K562 (cell line): ENCODE measurements at regions not wholly inside any gene's neighbourhood (a gene's known extent, or its start where the extent isn't known, plus 50 kb on each side); places are given as distances from the start of the nearest gene placed in this dataset.

ENCODE experiments used
- ATAC-seq: fragments of 200-7000 bp; cut with Tn5 transposase; 3 replicates; pipeline ENCODE4 v1.9.1; 2020; ENCODE audit warnings: moderate library complexity
- BruUV-seq: library from RNA; stranded (reverse); fragments of 400-500 nt; replicated peaks from 2 replicates; lab custom pipeline; 2021; lab: Mats Ljungman, UMichigan
- CTCF ChIA-PET: fragments of 300-600 bp; formaldehyde crosslinking; extraction: SDS; loops from one replicate; lab custom pipeline; 2021; ENCODE audit warnings: low intra/inter-chr PET ratio; lab: Yijun Ruan, JAX
- POLR2A ChIA-PET: fragments of 300-600, 350-650 bp; sonication (Branson Sonifier 250); formaldehyde crosslinking; extraction: SDS; loops from one replicate; lab custom pipeline; 2021; ENCODE audit warnings: antibody characterized with exemption, inconsistent platforms; lab: Yijun Ruan, JAX
- DNase-seq, 4 experiments: peaks; one replicate each; pipeline versions ENCODE4 v3.0.0 to v3.0.0-alpha.2; 2011 to 2018; ENCODE audit warnings: low spot score in 3 of 4, mixed read lengths in 3 of 4; ENCODE audit errors: extremely low read depth in 1 of 4
- FAIRE-seq: peaks from 2 replicates; lab custom pipeline; 2011; peaks lifted over from hg19 to GRCh38; lab: Jason Lieb, UNC
- H2AFZ ChIP-seq: 2 replicates; pipeline ENCODE4 v1.6.0; 2011; ENCODE audit warnings: low read depth, low read length, control low read depth, inconsistent platforms
- H3K27ac ChIP-seq: fragments of 200-600 bp; 3 replicates; pipeline ENCODE4 v1.8.0; 2011; ENCODE audit warnings: low read depth, mild to moderate bottlenecking, control low read depth, inconsistent platforms, low read length, moderate library complexity, mixed read lengths; ENCODE audit errors: extremely low read depth
- H3K27me3 ChIP-seq, 2 experiments: fragments of 300-600 bp in 1 of 2; 2 replicates in 1 of 2; 3 replicates in 1 of 2; pipeline versions ENCODE4 v1.6.0 to v1.8.0; 2011; ENCODE audit warnings: inconsistent platforms in 2 of 2, low read length in 2 of 2, mild to moderate bottlenecking in 1 of 2, mixed read lengths in 1 of 2, moderate library complexity in 1 of 2; ENCODE audit not compliant: control insufficient read depth in 2 of 2, insufficient read depth in 2 of 2
- H3K36me3 ChIP-seq: fragments of 300-600 bp; 3 replicates; pipeline ENCODE4 v1.8.0; 2011; ENCODE audit warnings: mild to moderate bottlenecking, low read length, inconsistent platforms; ENCODE audit not compliant: control insufficient read depth, insufficient read depth
- H3K4me1 ChIP-seq, 2 experiments: fragments of 200-600 bp in 1 of 2; replicated peaks in 1 of 2; 2 replicates in 1 of 2; 3 replicates in 1 of 2; pipeline versions ENCODE4 v1.5.1 to v1.8.0; 2011; ENCODE audit warnings: inconsistent platforms in 2 of 2, low read length in 2 of 2, mild to moderate bottlenecking in 1 of 2, mixed read lengths in 1 of 2, moderate library complexity in 1 of 2; ENCODE audit not compliant: control insufficient read depth in 2 of 2, insufficient read depth in 2 of 2
- H3K4me2 ChIP-seq: 2 replicates; pipeline ENCODE4 v1.6.1; 2011; ENCODE audit warnings: low read length, control low read depth, inconsistent platforms, mixed read lengths; ENCODE audit not compliant: insufficient read depth
- H3K4me3 ChIP-seq: fragments of 200-600 bp; sonication (generic), shearing (Covaris generic); 2 replicates; pipeline ENCODE4 v1.5.1; 2016; ENCODE audit warnings: control low read depth, inconsistent platforms
- H3K79me2 ChIP-seq: fragments of 200-600 bp; 3 replicates; pipeline ENCODE4 v1.8.0; 2011; ENCODE audit warnings: low read length, inconsistent platforms; ENCODE audit not compliant: control insufficient read depth, insufficient read depth
- H3K9ac ChIP-seq, 2 experiments: 2 replicates each; pipeline versions ENCODE4 v1.6.0 to v1.6.1; 2011; ENCODE audit warnings: low read depth in 2 of 2, low read length in 2 of 2, control low read depth in 1 of 2, inconsistent platforms in 1 of 2, mild to moderate bottlenecking in 1 of 2, mixed read lengths in 1 of 2; ENCODE audit not compliant: insufficient read depth in 1 of 2
- H3K9me1 ChIP-seq: one replicate; pipeline ENCODE4 v1.6.0; 2011; ENCODE audit warnings: inconsistent platforms, mild to moderate bottlenecking, low read length, moderate library complexity; ENCODE audit not compliant: control insufficient read depth, insufficient read depth
- H3K9me3 ChIP-seq: replicated peaks from 2 replicates; pipeline ENCODE4 v1.5.1; 2011; ENCODE audit warnings: low read depth, low read length, inconsistent platforms; ENCODE audit not compliant: control insufficient read depth, insufficient read depth
- H4K20me1 ChIP-seq: replicated peaks from 2 replicates; pipeline ENCODE4 v1.6.1; 2011; ENCODE audit warnings: low read length, inconsistent platforms, mixed read lengths; ENCODE audit not compliant: control insufficient read depth, insufficient read depth
- ASH1L ChIP-seq: fragments of 450-650 bp; IDR thresholded peaks from 2 replicates; pipeline ENCODE4 v1.6.1; 2018; ENCODE audit warnings: borderline replicate concordance, mild to moderate bottlenecking, low read depth; ENCODE audit not compliant: partially characterized antibody
- GTF2F1 ChIP-seq: IDR thresholded peaks from 2 replicates; pipeline ENCODE4 v1.6.1; 2011; ENCODE audit warnings: low read depth, low read length, improper control_type of control experiment
- HDAC1 ChIP-seq, 2 experiments: fragments of 450-650 bp; IDR thresholded peaks; 2 replicates each; pipeline ENCODE4 v1.6.1; 2016 to 2017; ENCODE audit warnings: inconsistent platforms in 1 of 2, mild to moderate bottlenecking in 1 of 2, moderate library complexity in 1 of 2
- NCOR1 ChIP-seq: fragments of 450-650 bp; IDR thresholded peaks from 2 replicates; pipeline ENCODE4 v1.6.1; 2016; ENCODE audit warnings: mild to moderate bottlenecking, moderate library complexity
- NR4A1 ChIP-seq, 2 experiments: fragments of 250-450 bp in 1 of 2; fragments of 450-650 bp in 1 of 2; sonication (Bioruptor Pico) in 1 of 2; IDR thresholded peaks; 2 replicates each; pipeline versions ENCODE4 v1.4.0 to v1.6.1; 2016 to 2020; ENCODE audit warnings: mild to moderate bottlenecking in 2 of 2, missing compliant biosample characterization in 1 of 2, missing genetic modification characterization in 1 of 2, moderate library complexity in 1 of 2
- POLR2H ChIP-seq: IDR thresholded peaks from 2 replicates; pipeline ENCODE4 v1.6.1; 2016; ENCODE audit warnings: missing genetic modification characterization, low read depth, mild to moderate bottlenecking, control low read depth, missing compliant biosample characterization, moderate library complexity
- RBM15 ChIP-seq: fragments of 200-400 bp; formaldehyde crosslinking; IDR thresholded peaks from 2 replicates; pipeline ENCODE4 v1.6.1; 2018; ENCODE audit warnings: mild to moderate bottlenecking, low read length, moderate library complexity; ENCODE audit not compliant: insufficient read depth
- RFX1 ChIP-seq: fragments of 450-650 bp; IDR thresholded peaks from 2 replicates; pipeline ENCODE4 v1.6.1; 2016; ENCODE audit warnings: mild to moderate bottlenecking, moderate library complexity
- SPI1 ChIP-seq: IDR thresholded peaks from 2 replicates; pipeline ENCODE4 v1.6.1; 2011; ENCODE audit warnings: low read depth, low read length, control low read depth, borderline replicate concordance
- U2AF1 ChIP-seq: fragments of 200-400 bp; formaldehyde crosslinking; optimal IDR thresholded peaks from 2 replicates; pipeline ENCODE3; 2017; ENCODE audit warnings: mild to moderate bottlenecking, low read depth, low read length, moderate library complexity
- USF1 ChIP-seq: sonication (generic); formaldehyde crosslinking; IDR thresholded peaks from 2 replicates; pipeline ENCODE4 v1.9.0; 2022; ENCODE audit warnings: mild to moderate bottlenecking, missing genetic modification reagents
- ZNF134 ChIP-seq: fragments of 250-450 bp; sonication (Bioruptor Pico); conservative IDR thresholded peaks from 2 replicates; pipeline ENCODE4 v1.4.0; 2020
- ZNF253 ChIP-seq: fragments of 250-450 bp; sonication (Bioruptor Pico); conservative IDR thresholded peaks from 2 replicates; pipeline ENCODE4 v1.6.1; 2021; ENCODE audit warnings: mild to moderate bottlenecking
- ZNF75A ChIP-seq: fragments of 450-650 bp; formaldehyde crosslinking; IDR thresholded peaks from 2 replicates; pipeline ENCODE4 v1.4.0; 2020; ENCODE audit warnings: mild to moderate bottlenecking
- WGBS: fragments of 100-300 bp; shearing (Covaris generic); methylation state at CpG from one replicate; pipeline ENCODE4 v1.1.6; 2016; ENCODE audit warnings: low coverage, mixed read lengths; ENCODE audit not compliant: insufficient coverage; ENCODE audit errors: missing lambda C conversion rate; 5-methylcytosine and 5-hydroxymethylcytosine counted together
- in situ Hi-C: fragments of 300-500 bp; cut with MboI; formaldehyde crosslinking; loops from 4 replicates; pipeline ENCODE4 v1.15.0; 2018; ENCODE audit warnings: inconsistent platforms, mixed read lengths
- intact Hi-C: fragments of 100-400 bp; cut with micrococcal nuclease; formaldehyde crosslinking; loops from 2 replicates; pipeline ENCODE4 v1.14.2; 2022
- TF ChIP-seq, protein P1 (sequence below): fragments of 200-400 bp; formaldehyde crosslinking; IDR thresholded peaks from 2 replicates; pipeline ENCODE4 v1.6.1; 2017; ENCODE audit warnings: mild to moderate bottlenecking, low read depth, low read length, moderate library complexity

- H3K9me1 ChIP-seq: no peaks in the 10 kb centered on the region
Measured at GRCh38 chr20:6641012-6641411, 126.5 kb upstream of the BMP2 start.

More at GRCh38 chr20:6641012-6641411, 126.5 kb upstream of the BMP2 start:
- ATAC-seq (no peak), DNase-seq (no peak), FAIRE-seq (no peak)
- H3K9me3 ChIP-seq: no peaks in the 10 kb centered on the region
- no peak overlapping the region for H3K27ac ChIP-seq
- intact Hi-C loops (no loop called here), in situ Hi-C loops (no loop called here)
- H3K9ac ChIP-seq: no peak overlapping the region
- BruUV-seq: no TSS peak
- TF ChIP-seq ZNF134 (CRISPR knock-in tag) (no peak), NCOR1 (no peak), NR4A1 (CRISPR knock-in tag; IDR thresholded peaks at IDR 0.05) (no peak), NR4A1 (tag; IDR thresholded peaks at IDR 0.05) (no peak), POLR2H (tag) (no peak), USF1 (CRISPR knock-in tag) (no peak), RFX1 (no peak), ZNF253 (CRISPR knock-in tag) (no peak), ASH1L (no peak), SPI1 (no peak), RBM15 (no peak), U2AF1 (no peak), ZNF75A (CRISPR knock-in tag) (no peak), GTF2F1 (no peak), HDAC1 (IDR thresholded peaks at IDR 0.05) (no peak)
- TF ChIP-seq, protein P1, sequence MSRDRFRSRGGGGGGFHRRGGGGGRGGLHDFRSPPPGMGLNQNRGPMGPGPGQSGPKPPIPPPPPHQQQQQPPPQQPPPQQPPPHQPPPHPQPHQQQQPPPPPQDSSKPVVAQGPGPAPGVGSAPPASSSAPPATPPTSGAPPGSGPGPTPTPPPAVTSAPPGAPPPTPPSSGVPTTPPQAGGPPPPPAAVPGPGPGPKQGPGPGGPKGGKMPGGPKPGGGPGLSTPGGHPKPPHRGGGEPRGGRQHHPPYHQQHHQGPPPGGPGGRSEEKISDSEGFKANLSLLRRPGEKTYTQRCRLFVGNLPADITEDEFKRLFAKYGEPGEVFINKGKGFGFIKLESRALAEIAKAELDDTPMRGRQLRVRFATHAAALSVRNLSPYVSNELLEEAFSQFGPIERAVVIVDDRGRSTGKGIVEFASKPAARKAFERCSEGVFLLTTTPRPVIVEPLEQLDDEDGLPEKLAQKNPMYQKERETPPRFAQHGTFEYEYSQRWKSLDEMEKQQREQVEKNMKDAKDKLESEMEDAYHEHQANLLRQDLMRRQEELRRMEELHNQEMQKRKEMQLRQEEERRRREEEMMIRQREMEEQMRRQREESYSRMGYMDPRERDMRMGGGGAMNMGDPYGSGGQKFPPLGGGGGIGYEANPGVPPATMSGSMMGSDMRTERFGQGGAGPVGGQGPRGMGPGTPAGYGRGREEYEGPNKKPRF: no peak
- no peaks in the 10 kb centered on the region for H3K4me1 ChIP-seq
- no peak overlapping the region for H3K4me3 ChIP-seq
- no peaks in the 10 kb centered on the region for H3K27me3 ChIP-seq
- H2AFZ ChIP-seq: no peak overlapping the region
- CTCF ChIA-PET: no interaction called here
- 0% methylated on average over 3 of the region's 5 CpGs for WGBS
- H3K79me2 ChIP-seq: no peaks in the 10 kb centered on the region
- no peaks in the 10 kb centered on the region for H4K20me1 ChIP-seq
- H3K4me2 ChIP-seq: no peak overlapping the region
- POLR2A ChIA-PET: no interaction called here
- H3K36me3 ChIP-seq: no peaks in the 10 kb centered on the region
